ENCODE measurements at regions not wholly inside any gene's neighbourhood (a gene's known extent, or its start where the extent isn't known, plus 50 kb on each side); places are given as distances from the start of the nearest gene placed in this dataset.

- no peak for TF ChIP-seq CTCF (IDR thresholded peaks at IDR 0.05)
- no peak for TF ChIP-seq POLR2A (IDR thresholded peaks at IDR 0.05)
Observed at GRCh38 chr13:48798180-48798579, 144.5 kb downstream of the CYSLTR2 start.
